GM19455 (cell line): ENCODE measurements at regions not wholly inside any gene's neighbourhood (a gene's known extent, or its start where the extent isn't known, plus 50 kb on each side); places are given as distances from the start of the nearest gene placed in this dataset.
A peak's percentile ranks its signal among the peaks of the same experiment; 100 is the strongest.
"Not testable (repeated sequence)": the region's sequence is repeated elsewhere in the genome, so short reads cannot be mapped to it uniquely, and the experiment has no call there.

Experiments used
- ATAC-seq: cut with Tn5 transposase; IDR thresholded peaks from one replicate; pipeline ENCODE4 v1.9.1; 2021; ENCODE audit not compliant: unreplicated experiment

DNA sequence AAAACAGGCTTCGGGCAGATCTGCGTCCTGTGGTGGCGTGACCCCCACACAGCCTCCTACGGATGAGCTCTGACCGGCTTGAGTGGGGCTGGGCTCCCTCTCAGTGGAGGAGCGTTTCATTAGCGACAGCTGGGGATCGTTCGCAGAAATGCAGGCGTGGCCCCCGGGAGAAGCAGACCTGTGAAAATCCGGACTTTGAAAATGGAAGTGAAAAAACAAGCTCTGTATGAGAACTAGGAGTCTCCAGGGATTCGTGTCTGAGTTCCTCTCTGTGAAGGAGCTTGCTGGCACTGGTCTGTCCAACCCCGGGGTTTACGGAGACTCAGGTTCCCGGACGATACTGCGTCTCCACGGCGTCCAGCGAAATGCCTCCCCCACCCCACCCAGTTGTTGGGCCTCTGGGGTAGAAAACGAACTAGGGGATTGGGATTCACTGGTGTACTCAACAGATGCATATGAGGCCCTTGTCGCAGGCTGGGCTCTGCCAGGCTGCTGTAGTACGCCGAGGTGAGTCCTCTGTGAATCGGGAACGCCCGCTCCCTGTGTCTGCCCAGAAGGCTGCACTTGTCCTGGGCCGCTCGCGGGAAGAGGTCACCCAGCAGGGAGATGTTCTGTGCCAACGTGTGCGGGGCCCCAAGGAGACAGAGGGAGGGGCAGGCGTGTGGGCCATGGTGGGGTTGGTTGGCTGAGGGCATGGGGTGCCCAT lies 119.7 kb upstream of the ZNF469 start:
- not testable (repeated sequence) for ATAC-seq

GRCh38 chr16:88263681-88264287 lies 119.0 kb upstream of the ZNF469 start:
- ATAC-seq = not testable (repeated sequence)

DNA sequence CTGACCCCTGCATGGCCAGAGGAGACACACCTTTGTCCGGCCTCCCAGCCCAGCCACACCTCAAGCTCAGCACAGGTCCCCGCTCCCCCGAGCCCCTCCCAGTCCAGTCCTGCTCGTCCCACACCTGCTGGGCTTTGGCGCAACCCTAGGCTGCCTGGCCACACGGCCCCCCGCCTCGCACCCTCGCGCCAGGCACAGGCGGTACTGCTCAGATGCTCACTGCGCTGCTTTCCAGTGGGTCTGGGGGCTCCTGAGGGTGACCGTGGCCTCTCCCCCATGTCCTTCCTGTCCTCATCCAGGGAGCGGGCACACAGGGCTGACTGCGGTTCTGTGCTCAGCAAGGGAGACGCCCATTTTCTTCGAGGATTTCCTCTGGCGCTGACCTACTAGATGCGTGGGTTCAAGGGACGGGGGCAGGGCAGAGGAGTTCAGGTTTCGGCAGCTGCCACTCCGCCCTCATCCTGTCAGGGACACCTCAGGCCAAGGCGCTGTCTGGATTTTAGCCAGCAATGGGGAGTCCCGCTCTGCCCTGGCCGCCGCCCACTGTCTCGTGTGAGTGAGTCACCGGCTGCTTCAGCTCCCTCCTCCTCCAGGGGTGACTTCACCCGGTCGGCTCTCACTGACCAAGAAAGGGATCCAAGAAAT lies 118.0 kb upstream of the ZNF469 start:
- peak; percentile 48 for ATAC-seq

- not testable (repeated sequence) for ATAC-seq
Observed at GRCh38 chr16:88265286-88265938, 117.3 kb upstream of the ZNF469 start.

DNA sequence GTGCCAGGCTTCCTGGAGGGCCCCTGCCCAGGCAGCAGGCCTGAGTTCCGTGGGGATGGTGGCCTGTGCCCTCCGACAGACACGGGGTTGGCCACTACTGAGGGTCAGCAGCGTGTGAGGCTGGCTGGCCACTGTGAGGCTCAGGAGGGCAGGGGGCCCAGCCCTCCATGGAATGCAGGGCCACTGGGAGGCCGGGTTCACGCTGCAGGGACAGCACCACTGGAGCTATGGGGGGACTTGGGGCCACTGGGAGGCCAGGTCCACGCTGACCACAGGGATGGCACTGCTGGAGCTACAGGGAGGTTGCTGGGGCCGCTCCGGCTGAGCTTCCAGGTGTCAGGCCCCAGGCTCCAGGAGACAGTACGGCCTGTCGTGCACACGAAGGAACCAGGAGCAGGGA lies 116.7 kb upstream of the ZNF469 start:
- ATAC-seq = not testable (repeated sequence)

- ATAC-seq = not testable (repeated sequence)
Observed at GRCh38 chr16:88266935-88267551, 115.7 kb upstream of the ZNF469 start.

DNA sequence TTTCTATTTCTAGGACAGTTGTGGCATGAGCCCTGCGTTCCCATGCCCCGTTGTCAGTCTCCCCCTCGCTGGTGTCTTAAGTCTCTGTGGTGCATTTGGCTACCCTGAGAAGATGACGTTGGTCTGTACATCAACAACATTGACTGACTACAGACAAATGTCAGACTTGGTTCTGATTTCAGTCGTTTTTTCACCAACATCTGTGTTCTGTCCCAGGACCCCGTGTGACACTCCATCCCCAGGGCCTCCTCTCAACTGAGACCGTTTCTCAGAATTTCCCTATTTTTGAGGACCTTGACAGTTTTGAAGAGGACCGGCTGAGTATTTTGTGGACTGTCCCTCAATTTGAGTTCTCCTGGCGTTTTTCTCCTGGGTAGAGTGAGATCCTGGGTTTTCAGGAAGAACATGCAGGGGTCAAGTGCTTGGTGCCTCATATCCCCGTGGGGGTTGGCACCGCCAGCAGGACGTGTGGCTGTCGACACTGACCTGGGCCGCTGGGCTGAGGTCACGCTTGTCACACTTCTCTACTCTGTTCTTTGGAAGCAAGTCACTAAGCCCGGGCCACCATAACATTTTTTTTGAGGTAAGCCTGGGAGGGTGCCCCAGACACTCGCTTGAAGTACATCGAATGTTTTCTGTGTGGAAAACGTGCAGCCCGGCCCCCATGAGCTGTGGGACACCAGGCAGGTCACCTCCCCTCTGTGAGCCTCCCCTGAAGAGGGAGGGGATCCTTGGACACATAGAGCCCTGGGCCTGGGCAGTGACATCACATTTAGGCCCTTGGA lies 114.4 kb upstream of the ZNF469 start:
- ATAC-seq = not testable (repeated sequence)

GRCh38 chr16:88270171-88270790 lies 112.5 kb upstream of the ZNF469 start:
- not testable (repeated sequence) for ATAC-seq

DNA sequence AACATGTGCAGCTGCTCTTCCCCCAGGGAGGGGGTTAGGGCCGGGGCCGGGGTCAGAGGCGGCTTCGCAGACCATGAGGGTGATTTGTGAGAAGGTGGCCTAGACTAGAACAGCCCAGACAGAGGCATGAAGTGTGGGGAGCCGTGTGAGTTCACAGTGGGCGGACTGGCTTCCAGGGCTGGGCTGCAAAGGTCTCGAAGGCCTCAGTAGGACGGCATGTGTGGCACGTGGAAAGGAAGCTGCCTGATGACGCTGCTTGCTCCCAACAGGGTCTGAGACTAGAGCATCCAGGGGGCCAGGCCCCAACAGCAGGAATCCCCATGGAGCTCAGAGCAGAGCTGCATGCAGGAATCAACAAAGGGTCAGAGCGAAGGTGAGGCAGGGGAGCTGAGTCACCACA lies 111.5 kb upstream of the ZNF469 start:
- not testable (repeated sequence) for ATAC-seq

GRCh38 chr16:88271776-88272175 lies 111.0 kb upstream of the ZNF469 start:
- not testable (repeated sequence) for ATAC-seq

DNA sequence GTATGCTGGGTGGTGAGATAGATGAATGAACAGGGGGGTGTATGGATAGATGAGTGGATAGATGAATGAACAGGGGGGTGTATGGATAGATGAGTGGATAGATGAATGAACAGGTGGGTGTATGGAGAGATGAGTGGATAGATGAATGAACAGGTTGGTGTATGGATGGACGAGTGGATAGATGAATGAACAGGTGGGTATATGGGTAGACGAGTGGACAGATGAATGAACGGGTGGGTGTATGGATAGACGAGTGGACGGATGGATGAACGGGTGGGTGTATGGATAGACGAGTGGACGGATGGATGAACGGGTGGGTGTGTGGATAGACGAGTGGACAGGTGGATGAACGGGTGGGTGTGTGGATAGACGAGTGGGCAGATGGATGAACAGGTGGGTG lies 110.3 kb upstream of the ZNF469 start:
- not testable (repeated sequence) for ATAC-seq

- not testable (repeated sequence) for ATAC-seq
Observed at GRCh38 chr16:88274126-88274750, 108.5 kb upstream of the ZNF469 start.

- ATAC-seq = no peak
Observed at GRCh38 chr16:88274847-88275246, 107.9 kb upstream of the ZNF469 start.

GRCh38 chr16:88275336-88276122 lies 107.2 kb upstream of the ZNF469 start:
- not testable (repeated sequence) for ATAC-seq

GRCh38 chr16:88276123-88276588 lies 106.6 kb upstream of the ZNF469 start:
- not testable (repeated sequence) for ATAC-seq

- ATAC-seq = no peak
Observed at GRCh38 chr16:88276591-88276990, 106.2 kb upstream of the ZNF469 start.

GRCh38 chr16:88279998-88280397 lies 102.8 kb upstream of the ZNF469 start:
- no peak for ATAC-seq

GRCh38 chr16:88281858-88282563 lies 100.7 kb upstream of the ZNF469 start:
- ATAC-seq = no peak
